Endothelial cell of umbilical vein (primary cell): ENCODE measurements at regions not wholly inside any gene's neighbourhood (a gene's known extent, or its start where the extent isn't known, plus 50 kb on each side); places are given as distances from the start of the nearest gene placed in this dataset.

Experiments used
- FOS ChIP-seq: IDR thresholded peaks from 2 replicates; pipeline ENCODE4 v1.6.1; 2011; ENCODE audit warnings: mild to moderate bottlenecking, low read length, moderate library complexity, borderline replicate concordance; ENCODE audit not compliant: insufficient read depth
- TF ChIP-seq, protein P1 (sequence below), 2 donors: IDR thresholded peaks; 1 replicate in 1 of 2; 2 replicates in 1 of 2; pipeline ENCODE4 v1.5.1; 2011; ENCODE audit warnings: low read length in 2 of 2, mild to moderate bottlenecking in 2 of 2, moderate library complexity in 2 of 2, control low read depth in 1 of 2, inconsistent platforms in 1 of 2, low read depth in 1 of 2; ENCODE audit not compliant: insufficient read depth in 1 of 2; ENCODE audit errors: extremely low read depth in 1 of 2

DNA sequence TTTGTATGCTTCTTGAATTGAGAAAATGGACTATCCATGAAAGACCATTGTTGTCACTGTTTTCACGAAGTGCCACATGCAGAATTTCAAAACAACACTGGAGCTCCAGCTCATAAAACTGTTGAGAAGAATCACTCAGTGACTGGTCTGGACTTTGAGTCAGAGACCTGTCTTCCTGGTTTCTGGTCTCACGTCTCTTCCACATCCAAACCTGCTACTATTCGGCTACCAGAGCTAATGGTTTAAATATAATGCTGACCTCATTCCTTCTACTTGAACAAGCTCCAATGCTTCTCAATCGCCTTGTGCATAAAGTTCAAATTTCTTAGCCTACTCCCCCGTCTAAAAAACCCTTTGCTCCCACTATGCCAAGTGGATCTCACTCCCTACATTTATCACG is 227.9 kb upstream of the NR2F2 start:
- TF ChIP-seq, protein P1, sequence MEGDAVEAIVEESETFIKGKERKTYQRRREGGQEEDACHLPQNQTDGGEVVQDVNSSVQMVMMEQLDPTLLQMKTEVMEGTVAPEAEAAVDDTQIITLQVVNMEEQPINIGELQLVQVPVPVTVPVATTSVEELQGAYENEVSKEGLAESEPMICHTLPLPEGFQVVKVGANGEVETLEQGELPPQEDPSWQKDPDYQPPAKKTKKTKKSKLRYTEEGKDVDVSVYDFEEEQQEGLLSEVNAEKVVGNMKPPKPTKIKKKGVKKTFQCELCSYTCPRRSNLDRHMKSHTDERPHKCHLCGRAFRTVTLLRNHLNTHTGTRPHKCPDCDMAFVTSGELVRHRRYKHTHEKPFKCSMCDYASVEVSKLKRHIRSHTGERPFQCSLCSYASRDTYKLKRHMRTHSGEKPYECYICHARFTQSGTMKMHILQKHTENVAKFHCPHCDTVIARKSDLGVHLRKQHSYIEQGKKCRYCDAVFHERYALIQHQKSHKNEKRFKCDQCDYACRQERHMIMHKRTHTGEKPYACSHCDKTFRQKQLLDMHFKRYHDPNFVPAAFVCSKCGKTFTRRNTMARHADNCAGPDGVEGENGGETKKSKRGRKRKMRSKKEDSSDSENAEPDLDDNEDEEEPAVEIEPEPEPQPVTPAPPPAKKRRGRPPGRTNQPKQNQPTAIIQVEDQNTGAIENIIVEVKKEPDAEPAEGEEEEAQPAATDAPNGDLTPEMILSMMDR (IDR thresholded peaks at IDR 0.05; ENCODE audit: extremely low read depth in 1 of 2, insufficient read depth in 1 of 2, low read depth in 1 of 2, low read length in 2 of 2): no peak
- TF ChIP-seq FOS: no peak
